HUES6 (cell line): ENCODE measurements at regions not wholly inside any gene's neighbourhood (a gene's known extent, or its start where the extent isn't known, plus 50 kb on each side); places are given as distances from the start of the nearest gene placed in this dataset.

ENCODE experiments used
- H3K27ac ChIP-seq: 2 replicates; pipeline ENCODE4 v1.7.0; 2013; ENCODE audit warnings: low read depth, mild to moderate bottlenecking, low read length, inconsistent platforms
- H3K27me3 ChIP-seq: 2 replicates; pipeline ENCODE4 v1.6.1; 2013; ENCODE audit warnings: low read length; ENCODE audit not compliant: control insufficient read depth, insufficient read depth
- H3K36me3 ChIP-seq: 2 replicates; pipeline ENCODE4 v1.6.1; 2013; ENCODE audit warnings: low read length; ENCODE audit not compliant: control insufficient read depth, insufficient read depth
- H3K4me1 ChIP-seq: 2 replicates; pipeline ENCODE4 v1.6.1; 2013; ENCODE audit warnings: low read length; ENCODE audit not compliant: control insufficient read depth, insufficient read depth
- H3K4me3 ChIP-seq: 2 replicates; pipeline ENCODE4 v1.5.1; 2013; ENCODE audit warnings: low read depth, low read length
- H3K9ac ChIP-seq: one replicate; pipeline ENCODE4 v1.6.1; 2013; ENCODE audit warnings: mild to moderate bottlenecking, low read length
- H3K9me3 ChIP-seq: 2 replicates; pipeline ENCODE4 v1.6.1; 2013; ENCODE audit warnings: low read depth, low read length; ENCODE audit not compliant: control insufficient read depth, insufficient read depth

DNA sequence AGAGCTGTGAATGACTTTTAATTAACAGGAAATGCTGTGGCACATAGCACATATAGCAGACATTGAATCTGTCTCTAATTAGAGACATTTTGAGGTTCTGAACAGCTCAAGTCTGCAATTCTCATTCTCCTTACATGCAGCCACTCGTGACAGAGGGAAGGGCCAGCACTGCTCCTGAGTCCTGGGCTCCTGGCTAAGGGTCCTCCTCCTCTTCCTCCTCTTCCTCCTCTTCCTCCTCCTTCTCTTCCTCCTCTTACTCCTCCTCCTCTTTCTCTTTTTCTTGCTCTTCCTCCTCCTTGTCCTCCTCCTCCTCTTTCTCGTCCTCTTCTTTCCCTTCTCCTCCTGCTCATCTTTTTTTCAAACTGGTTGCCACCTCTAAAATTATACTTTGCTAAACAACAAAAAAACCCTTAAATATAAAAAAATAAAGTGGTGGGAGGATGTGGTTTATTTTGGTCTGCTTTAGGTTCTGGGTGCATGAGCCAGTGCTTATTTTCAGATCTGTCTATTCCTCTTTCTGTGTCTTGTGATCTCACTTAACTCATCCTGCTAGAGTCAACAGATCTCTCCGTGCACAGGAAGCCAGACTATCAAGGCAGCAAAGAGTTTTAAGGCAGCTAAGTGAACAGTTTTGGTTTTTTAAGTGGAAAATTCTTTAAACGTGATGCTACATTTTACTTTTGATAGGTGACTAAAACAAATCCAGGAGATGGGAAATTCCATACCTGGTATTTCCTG lies 159.3 kb downstream of the CD83 start:
- Histone ChIP-seq H3K27me3 (peaks cover 24% of the 10 kb centered on the region), H3K9ac (no peak overlapping the region), H3K36me3 (no peaks in the 10 kb centered on the region), H3K27ac (no peak overlapping the region), H3K4me1 (peaks cover 16% of the 10 kb centered on the region), H3K9me3 (peaks cover 12% of the 10 kb centered on the region), H3K4me3 (no peak overlapping the region)

GRCh38 chr6:14277405-14277930 lies 159.9 kb downstream of the CD83 start:
- Histone ChIP-seq H3K27ac (no peak overlapping the region), H3K9ac (no peak overlapping the region), H3K9me3 (peaks cover 7% of the 10 kb centered on the region), H3K4me3 (no peak overlapping the region), H3K4me1 (peaks cover 16% of the 10 kb centered on the region), H3K27me3 (peaks cover 24% of the 10 kb centered on the region), H3K36me3 (peaks cover under 1% of the 10 kb centered on the region; the same call in 1 of the 2 replicates)

GRCh38 chr6:14278006-14278405 lies 160.4 kb downstream of the CD83 start:
- Histone ChIP-seq H3K9ac (no peak overlapping the region), H3K4me3 (no peak overlapping the region), H3K27ac (no peak overlapping the region), H3K36me3 (peaks cover 6% of the 10 kb centered on the region), H3K9me3 (0 out of 2 replicates have a peak, but pooled peaks cover 2% of the 10 kb centered on the region), H3K4me1 (peaks cover 12% of the 10 kb centered on the region), H3K27me3 (peaks cover 24% of the 10 kb centered on the region)

DNA sequence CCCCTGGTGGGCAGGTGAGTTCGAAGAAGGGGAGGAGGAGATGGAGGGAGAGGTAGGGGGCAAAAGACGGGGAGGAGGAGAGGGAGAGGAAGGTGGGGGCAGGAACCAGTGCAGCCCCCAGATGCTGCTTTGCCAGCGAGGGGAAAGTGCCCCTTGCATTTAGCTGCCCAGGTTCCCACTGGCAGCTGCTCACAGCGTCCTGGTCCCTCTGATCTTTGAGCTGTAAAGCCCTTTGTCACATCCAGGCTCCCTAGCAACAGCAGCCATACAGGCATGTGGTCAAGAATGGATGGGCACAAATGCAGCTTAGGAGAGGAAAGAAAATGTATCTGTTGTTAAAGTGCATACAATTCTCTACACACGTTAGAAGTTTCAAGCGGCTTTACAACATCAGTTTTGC lies 160.9 kb downstream of the CD83 start:
- H3K9me3 ChIP-seq: no peaks in the 10 kb centered on the region
- no peak overlapping the region for H3K4me3 ChIP-seq
- peaks cover 7% of the 10 kb centered on the region for H3K36me3 ChIP-seq
- H3K27me3 ChIP-seq: peaks cover 24% of the 10 kb centered on the region
- H3K27ac ChIP-seq: no peak overlapping the region
- H3K9ac ChIP-seq: no peak overlapping the region
- H3K4me1 ChIP-seq: peaks cover 10% of the 10 kb centered on the region

DNA sequence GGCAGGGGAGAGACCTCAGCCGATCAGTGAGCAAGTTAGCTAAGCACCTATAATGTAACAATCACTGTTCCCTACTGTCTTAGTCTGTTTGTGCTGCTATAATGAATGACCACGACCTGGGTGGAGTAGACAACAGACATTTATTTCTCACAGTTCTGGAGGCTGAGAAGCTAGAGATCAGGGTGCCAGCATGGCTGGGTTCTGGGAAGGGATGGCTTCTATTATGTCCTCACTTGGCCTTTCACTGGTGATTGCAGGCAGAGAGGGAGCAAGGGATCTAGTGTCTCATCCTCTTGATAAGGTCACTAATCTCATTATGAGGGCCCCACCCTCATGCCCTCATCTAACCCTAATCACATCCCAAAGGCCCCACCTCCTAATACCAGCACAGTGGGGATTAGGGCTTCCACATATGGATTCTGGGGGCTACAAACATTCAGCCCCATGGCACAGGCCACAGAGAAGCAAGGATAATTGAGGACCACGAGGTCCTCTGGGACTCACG lies 162.5 kb downstream of the CD83 start:
- Histone ChIP-seq H3K9me3 (no peaks in the 10 kb centered on the region), H3K36me3 (peaks cover 9% of the 10 kb centered on the region), H3K4me1 (peaks cover 6% of the 10 kb centered on the region), H3K27me3 (peaks cover 13% of the 10 kb centered on the region), H3K27ac (no peak overlapping the region), H3K9ac (no peak overlapping the region), H3K4me3 (no peak overlapping the region)

- Histone ChIP-seq H3K9me3 (no peaks in the 10 kb centered on the region), H3K36me3 (peaks cover 9% of the 10 kb centered on the region), H3K27me3 (peaks cover 7% of the 10 kb centered on the region), H3K9ac (no peak overlapping the region), H3K4me3 (no peak overlapping the region), H3K4me1 (peaks cover 8% of the 10 kb centered on the region), H3K27ac (no peak overlapping the region)
Measured at GRCh38 chr6:14280766-14281293, 163.3 kb downstream of the CD83 start.

- Histone ChIP-seq H3K27ac (no peak overlapping the region), H3K4me1 (peaks cover 14% of the 10 kb centered on the region), H3K36me3 (peaks cover 9% of the 10 kb centered on the region), H3K9me3 (no peaks in the 10 kb centered on the region), H3K9ac (no peak overlapping the region), H3K27me3 (no peaks in the 10 kb centered on the region), H3K4me3 (no peak overlapping the region)
Measured at GRCh38 chr6:14281811-14282660, 164.5 kb downstream of the CD83 start.

GRCh38 chr6:14282854-14283505 lies 165.4 kb downstream of the CD83 start:
- Histone ChIP-seq H3K9ac (no peak overlapping the region), H3K36me3 (peaks cover 12% of the 10 kb centered on the region), H3K27me3 (no peaks in the 10 kb centered on the region), H3K9me3 (no peaks in the 10 kb centered on the region), H3K27ac (no peak overlapping the region), H3K4me1 (peaks cover 16% of the 10 kb centered on the region), H3K4me3 (no peak overlapping the region)

DNA sequence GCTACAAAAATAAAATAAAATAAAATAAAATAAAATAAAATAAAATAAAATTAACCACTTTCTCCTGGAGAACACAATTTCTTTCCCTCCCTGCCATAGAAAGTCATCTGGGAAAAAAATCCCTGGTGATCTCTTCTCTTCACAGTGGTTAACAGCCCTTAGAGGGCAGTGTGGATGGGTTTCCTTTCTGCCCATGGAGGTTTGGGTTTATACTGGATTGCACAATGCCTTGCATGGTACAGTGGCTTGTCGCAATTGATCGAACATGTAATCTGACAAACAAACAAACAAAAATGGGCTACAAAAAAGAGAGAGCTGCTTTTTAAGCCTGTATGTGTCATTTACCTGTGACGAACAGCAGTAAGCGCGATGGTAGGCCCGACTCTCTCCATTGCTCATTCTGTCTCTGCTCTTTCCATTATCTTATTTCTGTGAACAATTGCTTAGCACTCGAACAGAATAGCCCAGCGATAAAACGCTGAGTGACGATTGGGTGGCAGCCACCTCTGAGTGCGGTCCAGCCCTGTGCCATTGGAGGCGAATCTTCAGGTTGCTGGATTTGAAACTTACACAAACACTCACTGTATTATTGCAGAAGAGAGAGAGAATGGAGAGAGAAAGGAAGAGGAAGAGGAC lies 166.1 kb downstream of the CD83 start:
- Histone ChIP-seq H3K4me3 (no peak overlapping the region), H3K27me3 (no peaks in the 10 kb centered on the region)

DNA sequence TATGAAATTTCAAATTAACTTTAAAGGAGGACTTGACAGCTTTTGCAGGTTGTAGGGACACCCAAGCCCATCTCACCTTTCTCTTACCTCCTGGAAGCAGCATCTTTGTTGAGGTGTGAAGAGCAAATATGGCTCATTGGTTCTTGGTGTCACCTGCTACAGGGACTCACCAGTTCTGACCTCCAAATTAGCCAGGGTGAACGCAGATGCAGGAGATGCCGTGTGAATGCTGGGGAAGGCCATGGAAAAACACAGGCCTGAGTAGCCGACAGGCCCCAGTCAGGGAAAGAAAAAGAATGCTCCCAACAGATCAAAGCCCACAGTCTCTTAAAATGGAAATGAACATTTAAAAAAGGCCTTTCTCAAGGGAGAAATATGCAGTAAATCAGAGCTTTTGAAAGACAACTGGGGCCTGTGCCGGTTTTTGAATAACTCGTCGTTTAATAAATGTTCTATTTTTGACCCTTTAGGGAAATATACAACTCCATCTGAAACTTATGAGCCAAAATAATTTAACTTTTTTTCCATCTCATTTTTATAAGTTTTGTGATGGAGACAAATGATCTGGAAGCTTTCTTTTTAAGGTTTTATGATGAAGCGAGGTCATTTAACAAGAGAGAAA lies 167.5 kb downstream of the CD83 start:
- Histone ChIP-seq H3K4me3 (no peak overlapping the region), H3K36me3 (peaks cover 28% of the 10 kb centered on the region), H3K4me1 (peaks cover 19% of the 10 kb centered on the region), H3K9ac (no peak overlapping the region), H3K27me3 (no peaks in the 10 kb centered on the region), H3K27ac (no peak overlapping the region), H3K9me3 (no peaks in the 10 kb centered on the region)

More for the DNA sequence above, 166.1 kb downstream of the CD83 start:
- H3K9ac ChIP-seq: no peak overlapping the region
- H3K36me3 ChIP-seq: peaks cover 19% of the 10 kb centered on the region
- H3K9me3 ChIP-seq: no peaks in the 10 kb centered on the region
- peaks cover 19% of the 10 kb centered on the region for H3K4me1 ChIP-seq
- H3K27ac ChIP-seq: no peak overlapping the region
